ENCODE measurements at regions not wholly inside any gene's neighbourhood (a gene's known extent, or its start where the extent isn't known, plus 50 kb on each side); places are given as distances from the start of the nearest gene placed in this dataset.

GRCh38 chr3:148021381-148021780, 612.2 kb downstream of the ZIC1 start:
- TF ChIP-seq CTCF (IDR thresholded peaks at IDR 0.05) (no peak), POLR2A (IDR thresholded peaks at IDR 0.05) (no peak)
